ENCODE measurements at regions not wholly inside any gene's neighbourhood (a gene's known extent, or its start where the extent isn't known, plus 50 kb on each side); places are given as distances from the start of the nearest gene placed in this dataset.

GRCh38 chr16:20236579-20237289 lies 90.6 kb downstream of the GP2 start:
- TF ChIP-seq, protein P1, sequence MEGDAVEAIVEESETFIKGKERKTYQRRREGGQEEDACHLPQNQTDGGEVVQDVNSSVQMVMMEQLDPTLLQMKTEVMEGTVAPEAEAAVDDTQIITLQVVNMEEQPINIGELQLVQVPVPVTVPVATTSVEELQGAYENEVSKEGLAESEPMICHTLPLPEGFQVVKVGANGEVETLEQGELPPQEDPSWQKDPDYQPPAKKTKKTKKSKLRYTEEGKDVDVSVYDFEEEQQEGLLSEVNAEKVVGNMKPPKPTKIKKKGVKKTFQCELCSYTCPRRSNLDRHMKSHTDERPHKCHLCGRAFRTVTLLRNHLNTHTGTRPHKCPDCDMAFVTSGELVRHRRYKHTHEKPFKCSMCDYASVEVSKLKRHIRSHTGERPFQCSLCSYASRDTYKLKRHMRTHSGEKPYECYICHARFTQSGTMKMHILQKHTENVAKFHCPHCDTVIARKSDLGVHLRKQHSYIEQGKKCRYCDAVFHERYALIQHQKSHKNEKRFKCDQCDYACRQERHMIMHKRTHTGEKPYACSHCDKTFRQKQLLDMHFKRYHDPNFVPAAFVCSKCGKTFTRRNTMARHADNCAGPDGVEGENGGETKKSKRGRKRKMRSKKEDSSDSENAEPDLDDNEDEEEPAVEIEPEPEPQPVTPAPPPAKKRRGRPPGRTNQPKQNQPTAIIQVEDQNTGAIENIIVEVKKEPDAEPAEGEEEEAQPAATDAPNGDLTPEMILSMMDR (IDR thresholded peaks at IDR 0.05) = no peak
- no peak for TF ChIP-seq POLR2A (IDR thresholded peaks at IDR 0.05)

Data from ovary (tissue), 3 donors.